ENCODE measurements at regions not wholly inside any gene's neighbourhood (a gene's known extent, or its start where the extent isn't known, plus 50 kb on each side); places are given as distances from the start of the nearest gene placed in this dataset.

GRCh38 chr5:61919920-61920319, 386.1 kb upstream of the KIF2A start:
- TF ChIP-seq, protein P1, sequence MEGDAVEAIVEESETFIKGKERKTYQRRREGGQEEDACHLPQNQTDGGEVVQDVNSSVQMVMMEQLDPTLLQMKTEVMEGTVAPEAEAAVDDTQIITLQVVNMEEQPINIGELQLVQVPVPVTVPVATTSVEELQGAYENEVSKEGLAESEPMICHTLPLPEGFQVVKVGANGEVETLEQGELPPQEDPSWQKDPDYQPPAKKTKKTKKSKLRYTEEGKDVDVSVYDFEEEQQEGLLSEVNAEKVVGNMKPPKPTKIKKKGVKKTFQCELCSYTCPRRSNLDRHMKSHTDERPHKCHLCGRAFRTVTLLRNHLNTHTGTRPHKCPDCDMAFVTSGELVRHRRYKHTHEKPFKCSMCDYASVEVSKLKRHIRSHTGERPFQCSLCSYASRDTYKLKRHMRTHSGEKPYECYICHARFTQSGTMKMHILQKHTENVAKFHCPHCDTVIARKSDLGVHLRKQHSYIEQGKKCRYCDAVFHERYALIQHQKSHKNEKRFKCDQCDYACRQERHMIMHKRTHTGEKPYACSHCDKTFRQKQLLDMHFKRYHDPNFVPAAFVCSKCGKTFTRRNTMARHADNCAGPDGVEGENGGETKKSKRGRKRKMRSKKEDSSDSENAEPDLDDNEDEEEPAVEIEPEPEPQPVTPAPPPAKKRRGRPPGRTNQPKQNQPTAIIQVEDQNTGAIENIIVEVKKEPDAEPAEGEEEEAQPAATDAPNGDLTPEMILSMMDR (IDR thresholded peaks at IDR 0.05 in 4 of 5, conservative IDR thresholded peaks at IDR 0.05 in 1 of 5) = no peak
- no peak for TF ChIP-seq POLR2A (IDR thresholded peaks at IDR 0.05)

Data from gastrocnemius medialis (tissue), 4 donors.